Fibroblast of skin of back (primary cell): ENCODE measurements at regions not wholly inside any gene's neighbourhood (a gene's known extent, or its start where the extent isn't known, plus 50 kb on each side); places are given as distances from the start of the nearest gene placed in this dataset.

Experiments
- DNase-seq: peaks from one replicate; pipeline ENCODE4 v3.0.0-alpha.2; 2013

GRCh38 chr3:99365979-99366378 lies 272.4 kb upstream of the COL8A1 start:
- no peak for DNase-seq

- DNase-seq = no peak
These were observed 273.0 kb upstream of the COL8A1 start for GRCh38 chr3:99365396-99365795.

DNA sequence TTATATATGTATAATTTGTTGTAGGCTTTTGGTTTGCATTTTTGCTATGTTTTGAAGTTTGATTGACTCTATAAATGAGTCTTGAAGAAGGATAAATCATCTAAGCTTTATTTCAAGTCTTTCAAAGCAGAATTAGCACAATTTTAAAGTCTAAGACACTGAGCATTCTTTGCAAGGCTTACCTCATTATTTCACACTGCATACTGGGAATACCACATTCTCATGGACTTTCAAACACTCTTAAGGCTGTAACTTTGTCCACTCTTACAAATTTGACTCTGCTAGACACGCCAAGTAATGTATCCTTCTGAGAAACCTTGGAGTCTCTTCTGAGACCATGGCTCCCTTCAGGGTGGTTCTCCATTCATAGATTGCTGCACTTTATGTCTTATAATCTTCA lies 281.3 kb upstream of the COL8A1 start:
- DNase-seq = no peak

- DNase-seq = no peak
These were observed 281.7 kb upstream of the COL8A1 start for GRCh38 chr3:99356696-99357095.

- no peak for DNase-seq
These were observed 282.9 kb upstream of the COL8A1 start for GRCh38 chr3:99355465-99355864.

DNA sequence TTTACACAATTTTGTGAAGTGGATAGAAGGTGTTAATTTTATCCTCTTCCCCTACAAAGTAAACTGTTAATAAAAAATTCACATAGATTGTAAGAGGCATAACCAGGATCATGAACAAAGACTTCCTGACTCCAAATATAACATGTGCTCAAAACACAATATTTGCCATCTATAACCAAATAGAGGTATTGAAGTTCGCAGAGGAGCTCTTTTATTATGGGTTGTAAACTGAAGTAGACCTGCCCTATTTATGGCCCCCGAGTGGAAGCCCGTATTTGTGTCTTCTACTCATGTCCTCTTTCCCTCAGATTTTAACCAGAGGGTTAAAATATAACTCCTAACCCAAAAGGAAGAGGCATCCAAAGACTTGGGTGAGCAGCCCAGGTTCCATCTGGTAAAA lies 285.6 kb upstream of the COL8A1 start:
- no peak for DNase-seq

DNA sequence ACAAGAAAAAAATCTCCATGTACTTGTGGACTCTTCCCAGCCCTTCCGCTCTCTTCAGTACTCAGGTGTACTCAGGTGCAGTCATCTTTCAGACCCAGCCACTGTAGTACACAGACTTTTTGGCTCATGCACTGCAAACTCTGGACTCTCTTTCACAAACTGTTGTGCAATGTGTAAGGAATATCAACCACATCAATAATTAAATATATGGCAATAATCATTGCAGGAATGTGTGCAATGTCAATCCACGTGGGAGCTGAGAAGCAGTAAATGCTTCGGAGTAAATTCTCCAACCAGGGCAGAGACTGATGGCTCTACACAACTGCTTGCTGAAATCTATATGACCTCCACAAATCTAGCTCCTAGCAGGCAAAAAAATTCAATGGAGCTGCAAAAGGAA lies 287.3 kb upstream of the COL8A1 start:
- DNase-seq = no peak

DNA sequence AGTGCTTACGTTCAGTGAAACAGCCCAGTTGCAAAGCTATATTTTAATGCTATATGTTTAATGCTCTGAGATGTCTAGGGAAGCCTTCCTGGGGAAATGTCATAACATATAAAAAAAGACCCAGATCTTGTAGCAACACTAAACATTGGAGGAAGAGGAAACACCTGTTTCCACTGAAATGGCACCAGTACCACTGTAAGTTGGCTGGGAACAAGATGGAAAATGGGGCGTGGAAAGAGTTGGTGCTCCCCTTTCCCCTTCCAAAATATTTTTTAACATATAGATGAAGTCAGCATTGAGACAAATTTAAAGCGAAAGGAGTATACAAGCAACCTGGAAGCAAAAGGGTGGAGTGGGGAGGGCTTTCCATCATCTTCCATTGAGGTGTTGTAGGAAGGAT lies 289.9 kb upstream of the COL8A1 start:
- no peak for DNase-seq

DNA sequence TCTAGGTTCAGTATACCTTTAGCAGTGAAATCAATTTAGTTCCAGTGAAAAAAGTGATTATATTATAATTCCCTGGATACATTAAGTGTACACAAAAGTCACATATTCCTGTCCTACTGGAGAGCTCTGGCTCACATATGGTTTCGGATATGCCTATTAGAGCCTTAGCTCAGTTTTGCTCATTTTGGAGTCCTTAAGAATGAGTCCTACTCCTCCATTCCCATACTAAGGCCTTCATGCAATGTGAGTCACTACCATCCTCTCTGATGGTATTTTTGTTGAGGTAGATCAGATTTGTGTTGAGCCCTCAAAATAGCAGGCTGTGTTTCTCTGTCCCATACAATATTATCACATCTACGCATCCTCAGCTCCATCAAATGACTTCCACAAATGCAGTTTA lies 294.2 kb upstream of the COL8A1 start:
- DNase-seq = peak; percentile 38

- no peak for DNase-seq
These were observed 296.0 kb upstream of the COL8A1 start for GRCh38 chr3:99342383-99342782.

GRCh38 chr3:99339222-99339621 lies 299.2 kb upstream of the COL8A1 start:
- DNase-seq = no peak

GRCh38 chr3:99332718-99333117 lies 305.7 kb upstream of the COL8A1 start:
- DNase-seq = peak; percentile 85

GRCh38 chr3:99332276-99332675 lies 306.1 kb upstream of the COL8A1 start:
- no peak for DNase-seq

DNA sequence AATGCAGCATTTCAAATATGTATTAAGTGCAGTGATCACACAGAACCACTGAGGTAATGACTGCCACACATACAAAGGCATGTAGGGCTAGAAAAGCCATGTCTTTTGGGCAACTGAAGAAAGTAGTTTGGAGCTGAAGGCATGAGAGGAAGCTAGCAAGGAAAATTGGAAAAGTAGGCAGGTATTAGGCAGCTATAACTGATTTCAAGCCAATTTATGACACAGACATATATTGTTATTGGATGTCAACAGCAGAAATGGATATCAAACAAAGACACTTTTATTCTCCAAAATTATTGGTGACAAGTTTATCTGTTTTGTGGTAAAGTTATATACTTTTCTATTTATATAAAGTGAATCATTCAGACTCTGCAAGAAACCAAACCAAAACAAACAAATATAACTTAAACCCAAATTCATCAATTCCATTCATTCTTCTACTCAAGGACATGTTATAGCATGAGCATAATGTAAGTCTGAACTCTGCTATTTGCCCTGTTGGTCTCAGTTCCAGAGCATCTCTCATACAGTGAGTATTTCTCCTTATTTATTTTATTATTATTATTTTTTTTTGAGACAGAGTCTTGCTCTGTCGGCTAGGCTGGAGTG lies 307.4 kb upstream of the COL8A1 start:
- peak; percentile 71 for DNase-seq

- no peak for DNase-seq
These were observed 308.1 kb upstream of the COL8A1 start for GRCh38 chr3:99330281-99330680.

- DNase-seq = no peak
These were observed 313.0 kb upstream of the COL8A1 start for GRCh38 chr3:99325402-99325801.

- DNase-seq = no peak
These were observed 313.7 kb upstream of the COL8A1 start for GRCh38 chr3:99324636-99325203.

DNA sequence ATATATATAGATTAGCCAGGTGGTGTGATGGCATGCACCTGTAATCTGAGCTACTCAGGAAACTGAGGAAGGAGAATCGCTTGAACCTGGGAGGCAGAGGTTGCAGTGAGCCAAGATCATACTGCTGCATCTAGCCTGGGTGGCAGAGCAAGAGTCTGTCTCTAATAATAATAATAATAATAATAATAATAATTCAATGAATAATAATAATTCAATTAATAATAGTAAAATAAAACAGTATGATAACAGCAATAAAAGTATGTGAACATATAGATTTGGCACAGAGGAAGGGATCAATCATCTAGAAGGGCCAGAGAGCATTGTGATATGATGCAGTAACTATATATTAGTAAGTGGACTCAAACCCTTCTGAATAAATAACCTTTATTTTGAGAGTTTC lies 314.5 kb upstream of the COL8A1 start:
- no peak for DNase-seq

DNA sequence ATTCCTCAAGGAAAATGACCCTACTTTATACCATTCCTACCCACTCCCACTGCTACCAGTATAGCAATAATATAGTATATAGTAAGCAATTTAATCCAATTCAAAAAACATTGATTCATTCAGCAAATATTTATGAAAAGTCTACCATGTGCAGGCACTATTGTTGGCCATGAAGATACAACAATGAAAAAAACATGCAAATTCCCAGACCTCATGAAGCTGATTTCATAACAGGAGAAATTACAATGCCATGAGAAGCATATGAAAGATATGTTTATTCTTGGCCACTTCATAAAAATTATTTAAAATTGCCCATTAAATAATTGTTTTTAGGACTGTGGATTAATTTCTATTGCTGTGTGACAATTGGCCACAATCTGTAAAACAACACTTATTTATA lies 315.8 kb upstream of the COL8A1 start:
- peak; percentile 25 for DNase-seq

GRCh38 chr3:99321261-99321660 lies 317.1 kb upstream of the COL8A1 start:
- no peak for DNase-seq

DNA sequence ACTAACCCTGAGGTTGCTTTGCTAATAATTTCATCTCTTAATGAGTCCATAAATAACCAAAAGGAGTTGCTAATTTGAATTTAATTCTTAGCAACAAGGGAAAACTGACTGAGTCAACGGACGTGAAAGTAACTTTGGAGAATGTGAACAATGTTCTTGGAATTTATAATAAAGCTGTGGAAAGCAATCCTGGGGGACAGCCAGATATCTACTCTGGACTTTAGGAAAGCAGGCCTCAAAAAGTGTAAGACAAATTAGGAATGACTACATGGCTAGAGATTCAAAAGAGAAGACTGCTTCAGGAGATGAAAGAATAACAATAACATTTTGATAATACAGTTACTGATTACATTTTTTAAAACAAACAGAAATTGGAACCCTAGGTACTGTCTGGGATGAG lies 318.4 kb upstream of the COL8A1 start:
- DNase-seq = peak; percentile 94

GRCh38 chr3:99319450-99319849 lies 318.9 kb upstream of the COL8A1 start:
- peak; percentile 55 for DNase-seq

GRCh38 chr3:99317201-99317600 lies 321.2 kb upstream of the COL8A1 start:
- no peak for DNase-seq

GRCh38 chr3:99315896-99316295 lies 322.5 kb upstream of the COL8A1 start:
- peak; percentile 50 for DNase-seq

DNA sequence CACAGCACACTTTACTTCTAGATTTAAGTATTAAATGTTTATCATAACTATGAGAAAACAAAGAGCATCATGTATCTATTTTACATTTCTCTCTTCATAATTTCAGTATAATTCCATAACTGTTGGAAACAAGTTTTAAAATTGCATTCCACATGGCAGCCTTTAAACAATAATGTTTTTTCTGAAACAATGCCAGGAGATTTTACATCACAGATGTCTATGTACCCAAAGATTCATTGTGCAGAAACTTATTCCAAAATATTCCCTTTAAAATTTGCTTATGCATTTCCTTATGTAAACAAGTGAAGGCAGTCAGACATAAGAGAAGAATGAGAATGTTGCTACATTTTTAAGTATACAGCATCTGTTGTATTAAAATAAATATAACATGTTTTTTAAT lies 324.9 kb upstream of the COL8A1 start:
- DNase-seq = peak; percentile 84
